GM23248 (cell line): ENCODE measurements at regions not wholly inside any gene's neighbourhood (a gene's known extent, or its start where the extent isn't known, plus 50 kb on each side); places are given as distances from the start of the nearest gene placed in this dataset.

Experiments used
- DNase-seq: peaks from one replicate; pipeline ENCODE4 v3.0.0-alpha.2; 2015
- H2AFZ ChIP-seq: fragments of 200-600 bp; sonication (generic); 2 replicates; pipeline ENCODE4 v1.6.1; 2016; ENCODE audit warnings: antibody characterized with exemption
- H3F3A ChIP-seq: fragments of 200-600 bp; sonication (generic); 2 replicates; pipeline ENCODE4 v1.6.1; 2016; ENCODE audit warnings: mild to moderate bottlenecking, antibody characterized with exemption, mixed run types; ENCODE audit not compliant: insufficient read depth
- H3K27ac ChIP-seq: fragments of 200-600 bp; sonication (generic); 2 replicates; pipeline ENCODE4 v1.5.1; 2016; ENCODE audit warnings: mild to moderate bottlenecking
- H3K27me3 ChIP-seq: fragments of 200-600 bp; sonication (generic); replicated peaks from 2 replicates; pipeline ENCODE4 v1.6.1; 2016; ENCODE audit warnings: mild to moderate bottlenecking; ENCODE audit not compliant: insufficient read depth
- H3K36me3 ChIP-seq: fragments of 200-600 bp; sonication (generic); 2 replicates; pipeline ENCODE4 v1.6.1; 2016; ENCODE audit warnings: low read depth, mild to moderate bottlenecking
- H3K4me1 ChIP-seq: fragments of 200-600 bp; sonication (generic); 2 replicates; pipeline ENCODE4 v1.6.1; 2016; ENCODE audit warnings: mild to moderate bottlenecking; ENCODE audit not compliant: insufficient read depth
- H3K4me2 ChIP-seq: fragments of 200-600 bp; sonication (generic); one replicate; pipeline ENCODE4 v1.6.1; 2016; ENCODE audit warnings: mild to moderate bottlenecking; ENCODE audit not compliant: unreplicated experiment
- H3K4me3 ChIP-seq: fragments of 200-600 bp; sonication (generic); 2 replicates; pipeline ENCODE4 v1.5.1; 2016; ENCODE audit warnings: mild to moderate bottlenecking
- H3K79me2 ChIP-seq: fragments of 200-600 bp; sonication (generic); 2 replicates; pipeline ENCODE4 v1.6.1; 2016; ENCODE audit warnings: mild to moderate bottlenecking; ENCODE audit not compliant: insufficient read depth
- H3K9ac ChIP-seq: fragments of 200-600 bp; sonication (generic); 2 replicates; pipeline ENCODE4 v1.6.1; 2016; ENCODE audit warnings: mild to moderate bottlenecking
- H3K9me2 ChIP-seq: fragments of 200-600 bp; sonication (generic); 2 replicates; pipeline ENCODE4 v1.6.1; 2016; ENCODE audit warnings: mixed run types, mild to moderate bottlenecking, moderate library complexity; ENCODE audit not compliant: insufficient read depth
- H3K9me3 ChIP-seq: fragments of 200-600 bp; sonication (generic); one replicate; pipeline ENCODE4 v1.6.1; 2017; ENCODE audit warnings: low read depth
- H4K20me1 ChIP-seq: fragments of 200-600 bp; sonication (generic); 2 replicates; pipeline ENCODE4 v1.6.0; 2016; ENCODE audit not compliant: insufficient read depth
- EZH2 ChIP-seq: fragments of 200-600 bp; sonication (generic); IDR thresholded peaks from 2 replicates; pipeline ENCODE4 v1.6.1; 2018; ENCODE audit warnings: antibody characterized with exemption, mild to moderate bottlenecking; ENCODE audit not compliant: insufficient read depth, poor library complexity, severe bottlenecking
- EZH2phosphoT487 ChIP-seq: fragments of 200-600 bp; sonication (generic); IDR thresholded peaks from 2 replicates; pipeline ENCODE4 v1.6.1; 2018; ENCODE audit warnings: antibody characterized with exemption, moderate library complexity, mild to moderate bottlenecking, low read depth; ENCODE audit not compliant: insufficient read depth
- WGBS, 2 experiments: methylation state at CpG; one replicate each; pipeline ENCODE4 v1.1.6; 2015 to 2017; ENCODE audit warnings: low lambda C conversion rate in 2 of 2, low coverage in 1 of 2; ENCODE audit errors: missing lambda C conversion rate in 2 of 2; 5-methylcytosine and 5-hydroxymethylcytosine counted together
- in situ Hi-C: fragments of 300-500 bp; cut with MboI; formaldehyde crosslinking; loops from 2 replicates; pipeline ENCODE4 v1.15.0; 2020

- Histone ChIP-seq H3K9me2 (no peaks in the 10 kb centered on the region), H3K4me3 (no peak overlapping the region), H3K27me3 (no peaks in the 10 kb centered on the region), H4K20me1 (no peaks in the 10 kb centered on the region), H3K4me2 (no peak overlapping the region), H3K36me3 (no peaks in the 10 kb centered on the region), H3K9ac (no peak overlapping the region), H2AFZ (no peak overlapping the region), H3F3A (no peaks in the 10 kb centered on the region), H3K27ac (no peak overlapping the region), H3K79me2 (no peaks in the 10 kb centered on the region), H3K9me3 (no peaks in the 10 kb centered on the region), H3K4me1 (no peaks in the 10 kb centered on the region)
- no peak for TF ChIP-seq EZH2
- no peak for TF ChIP-seq EZH2phosphoT487
- DNase-seq, result no peak
- in situ Hi-C loops, result no loop called here
Observed at GRCh38 chr17:53996890-53997289, 174.2 kb downstream of the KIF2B start.

DNA sequence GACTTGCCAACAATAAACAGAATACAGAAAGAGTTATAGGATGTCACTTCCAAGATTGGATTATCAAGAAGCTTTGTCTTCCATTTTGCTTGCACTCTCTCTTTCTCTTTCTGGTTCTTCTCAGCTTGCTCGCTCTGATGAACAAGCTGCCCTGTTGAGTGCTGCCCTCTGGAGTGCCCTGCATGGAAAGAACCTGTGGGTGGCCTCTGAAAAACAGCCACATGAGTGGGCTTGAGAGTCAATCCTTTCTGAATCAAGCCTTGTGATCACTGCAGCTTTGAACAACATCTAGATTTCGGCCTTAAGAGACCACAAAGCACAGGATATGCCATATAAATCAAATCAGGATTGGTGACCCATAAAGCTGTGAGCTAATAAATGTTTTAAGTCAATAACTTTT is 185.1 kb downstream of the KIF2B start:
- Histone ChIP-seq H3F3A (no peaks in the 10 kb centered on the region), H3K9me2 (no peaks in the 10 kb centered on the region), H3K9ac (no peak overlapping the region), H3K27ac (no peak overlapping the region), H3K36me3 (no peaks in the 10 kb centered on the region), H2AFZ (no peak overlapping the region), H3K9me3 (no peaks in the 10 kb centered on the region), H4K20me1 (no peaks in the 10 kb centered on the region), H3K4me3 (no peak overlapping the region), H3K4me2 (no peak overlapping the region), H3K27me3 (no peaks in the 10 kb centered on the region), H3K4me1 (no peaks in the 10 kb centered on the region), H3K79me2 (no peaks in the 10 kb centered on the region)
- in situ Hi-C loops, result no loop called here
- 7 to 24% methylated on average over 2 of the region's 2 CpGs for WGBS, 2 experiments
- no peak for TF ChIP-seq EZH2phosphoT487
- TF ChIP-seq EZH2, result no peak
- DNase-seq, result no peak

- Histone ChIP-seq H3F3A (no peaks in the 10 kb centered on the region), H3K36me3 (no peaks in the 10 kb centered on the region)
- no peak for DNase-seq
Observed at GRCh38 chr17:54009502-54009901, 186.8 kb downstream of the KIF2B start.

GRCh38 chr17:54013072-54013471 is 190.3 kb downstream of the KIF2B start:
- no peaks in the 10 kb centered on the region for H3K9me2 ChIP-seq
- H3F3A ChIP-seq, result no peaks in the 10 kb centered on the region
- no peak overlapping the region for H3K4me3 ChIP-seq
- no peaks in the 10 kb centered on the region for H3K27me3 ChIP-seq
- WGBS, 2 experiments, result 0 to 5% methylated on average over 2 of the region's 2 CpGs
- H3K36me3 ChIP-seq, result no peaks in the 10 kb centered on the region
- no peaks in the 10 kb centered on the region for H3K9me3 ChIP-seq
- no peak overlapping the region for H2AFZ ChIP-seq
- H3K4me2 ChIP-seq, result no peak overlapping the region
- H3K9ac ChIP-seq, result no peak overlapping the region
- TF ChIP-seq EZH2phosphoT487, result no peak
- TF ChIP-seq EZH2, result no peak
- H4K20me1 ChIP-seq, result no peaks in the 10 kb centered on the region
- no peak for DNase-seq
- H3K79me2 ChIP-seq, result no peaks in the 10 kb centered on the region
- H3K4me1 ChIP-seq, result no peaks in the 10 kb centered on the region
- in situ Hi-C loops, result no loop called here
- no peak overlapping the region for H3K27ac ChIP-seq

More at GRCh38 chr17:54009502-54009901, 186.8 kb downstream of the KIF2B start:
- Histone ChIP-seq H3K4me2 (no peak overlapping the region), H3K4me1 (no peaks in the 10 kb centered on the region), H3K79me2 (no peaks in the 10 kb centered on the region), H3K9me2 (no peaks in the 10 kb centered on the region), H3K9ac (no peak overlapping the region), H4K20me1 (no peaks in the 10 kb centered on the region), H2AFZ (no peak overlapping the region), H3K4me3 (no peak overlapping the region), H3K27me3 (no peaks in the 10 kb centered on the region), H3K9me3 (no peaks in the 10 kb centered on the region), H3K27ac (no peak overlapping the region)
- no peak for TF ChIP-seq EZH2phosphoT487
- no peak for TF ChIP-seq EZH2
- in situ Hi-C loops, result no loop called here
- 16 to 22% methylated on average over 4 of the region's 4 CpGs for WGBS, 2 experiments

GRCh38 chr17:54015734-54016133 is 193.0 kb downstream of the KIF2B start:
- Histone ChIP-seq H3K36me3 (no peaks in the 10 kb centered on the region), H3K27ac (no peak overlapping the region), H2AFZ (no peak overlapping the region), H3K9ac (no peak overlapping the region), H3F3A (no peaks in the 10 kb centered on the region), H3K4me1 (no peaks in the 10 kb centered on the region), H3K9me3 (peaks cover 4% of the 10 kb centered on the region), H4K20me1 (no peaks in the 10 kb centered on the region), H3K9me2 (no peaks in the 10 kb centered on the region), H3K27me3 (no peaks in the 10 kb centered on the region), H3K79me2 (no peaks in the 10 kb centered on the region), H3K4me2 (no peak overlapping the region), H3K4me3 (no peak overlapping the region)
- TF ChIP-seq EZH2phosphoT487 (no peak), EZH2 (no peak)
- in situ Hi-C loops, result no loop called here
- WGBS, 2 experiments, result 5 to 14% methylated on average over 2 of the region's 2 CpGs
- no peak for DNase-seq
